GM23248 (cell line): ENCODE measurements at regions not wholly inside any gene's neighbourhood (a gene's known extent, or its start where the extent isn't known, plus 50 kb on each side); places are given as distances from the start of the nearest gene placed in this dataset.

ENCODE experiments used
- DNase-seq: peaks from one replicate; pipeline ENCODE4 v3.0.0-alpha.2; 2015
- H2AFZ ChIP-seq: fragments of 200-600 bp; sonication (generic); 2 replicates; pipeline ENCODE4 v1.6.1; 2016; ENCODE audit warnings: antibody characterized with exemption
- H3F3A ChIP-seq: fragments of 200-600 bp; sonication (generic); 2 replicates; pipeline ENCODE4 v1.6.1; 2016; ENCODE audit warnings: mild to moderate bottlenecking, antibody characterized with exemption, mixed run types; ENCODE audit not compliant: insufficient read depth
- H3K27ac ChIP-seq: fragments of 200-600 bp; sonication (generic); 2 replicates; pipeline ENCODE4 v1.5.1; 2016; ENCODE audit warnings: mild to moderate bottlenecking
- H3K27me3 ChIP-seq: fragments of 200-600 bp; sonication (generic); replicated peaks from 2 replicates; pipeline ENCODE4 v1.6.1; 2016; ENCODE audit warnings: mild to moderate bottlenecking; ENCODE audit not compliant: insufficient read depth
- H3K36me3 ChIP-seq: fragments of 200-600 bp; sonication (generic); 2 replicates; pipeline ENCODE4 v1.6.1; 2016; ENCODE audit warnings: low read depth, mild to moderate bottlenecking
- H3K4me1 ChIP-seq: fragments of 200-600 bp; sonication (generic); 2 replicates; pipeline ENCODE4 v1.6.1; 2016; ENCODE audit warnings: mild to moderate bottlenecking; ENCODE audit not compliant: insufficient read depth
- H3K4me2 ChIP-seq: fragments of 200-600 bp; sonication (generic); one replicate; pipeline ENCODE4 v1.6.1; 2016; ENCODE audit warnings: mild to moderate bottlenecking; ENCODE audit not compliant: unreplicated experiment
- H3K4me3 ChIP-seq: fragments of 200-600 bp; sonication (generic); 2 replicates; pipeline ENCODE4 v1.5.1; 2016; ENCODE audit warnings: mild to moderate bottlenecking
- H3K79me2 ChIP-seq: fragments of 200-600 bp; sonication (generic); 2 replicates; pipeline ENCODE4 v1.6.1; 2016; ENCODE audit warnings: mild to moderate bottlenecking; ENCODE audit not compliant: insufficient read depth
- H3K9ac ChIP-seq: fragments of 200-600 bp; sonication (generic); 2 replicates; pipeline ENCODE4 v1.6.1; 2016; ENCODE audit warnings: mild to moderate bottlenecking
- H3K9me2 ChIP-seq: fragments of 200-600 bp; sonication (generic); 2 replicates; pipeline ENCODE4 v1.6.1; 2016; ENCODE audit warnings: mixed run types, mild to moderate bottlenecking, moderate library complexity; ENCODE audit not compliant: insufficient read depth
- H3K9me3 ChIP-seq: fragments of 200-600 bp; sonication (generic); one replicate; pipeline ENCODE4 v1.6.1; 2017; ENCODE audit warnings: low read depth
- H4K20me1 ChIP-seq: fragments of 200-600 bp; sonication (generic); 2 replicates; pipeline ENCODE4 v1.6.0; 2016; ENCODE audit not compliant: insufficient read depth
- EZH2 ChIP-seq: fragments of 200-600 bp; sonication (generic); IDR thresholded peaks from 2 replicates; pipeline ENCODE4 v1.6.1; 2018; ENCODE audit warnings: antibody characterized with exemption, mild to moderate bottlenecking; ENCODE audit not compliant: insufficient read depth, poor library complexity, severe bottlenecking
- EZH2phosphoT487 ChIP-seq: fragments of 200-600 bp; sonication (generic); IDR thresholded peaks from 2 replicates; pipeline ENCODE4 v1.6.1; 2018; ENCODE audit warnings: antibody characterized with exemption, moderate library complexity, mild to moderate bottlenecking, low read depth; ENCODE audit not compliant: insufficient read depth
- WGBS, 2 experiments: methylation state at CpG; one replicate each; pipeline ENCODE4 v1.1.6; 2015 to 2017; ENCODE audit warnings: low lambda C conversion rate in 2 of 2, low coverage in 1 of 2; ENCODE audit errors: missing lambda C conversion rate in 2 of 2; 5-methylcytosine and 5-hydroxymethylcytosine counted together
- in situ Hi-C: fragments of 300-500 bp; cut with MboI; formaldehyde crosslinking; loops from 2 replicates; pipeline ENCODE4 v1.15.0; 2020

DNA sequence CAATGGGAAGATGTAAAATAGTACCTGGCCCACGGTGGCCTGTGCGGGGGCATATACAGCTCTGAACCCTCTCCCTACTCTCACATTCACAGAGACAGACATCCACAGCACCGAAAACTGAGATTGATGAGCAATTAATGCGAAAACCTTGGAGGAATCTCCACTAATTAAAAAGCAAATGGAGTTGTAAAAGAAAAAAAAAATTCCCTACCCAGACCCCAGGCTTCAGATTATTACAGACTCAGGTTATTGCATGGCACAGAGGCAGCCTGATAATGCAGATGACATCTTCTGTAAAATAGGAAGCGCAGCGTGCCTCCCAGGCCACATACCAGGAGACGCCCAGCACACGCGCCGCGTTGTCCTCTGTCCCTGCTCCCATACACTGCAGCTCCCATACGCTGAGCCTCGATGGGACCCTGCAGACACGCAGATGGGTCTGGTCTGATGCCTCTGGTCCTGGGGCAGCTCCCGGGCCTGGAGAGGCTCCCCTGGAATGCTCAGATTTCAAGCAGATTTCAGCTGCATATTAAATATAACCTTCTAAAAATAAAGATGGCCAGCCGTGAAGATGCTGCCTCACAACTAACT, 496.1 kb upstream of the MYT1L start:
- TF ChIP-seq EZH2phosphoT487 (no peak), EZH2 (no peak)
- Histone ChIP-seq H3K27me3 (no peaks in the 10 kb centered on the region), H3F3A (no peaks in the 10 kb centered on the region), H3K36me3 (no peaks in the 10 kb centered on the region), H3K4me3 (no peak overlapping the region), H3K79me2 (no peaks in the 10 kb centered on the region), H3K9me3 (no peaks in the 10 kb centered on the region), H3K27ac (no peak overlapping the region), H3K9ac (no peak overlapping the region), H4K20me1 (no peaks in the 10 kb centered on the region), H3K4me2 (no peak overlapping the region), H3K9me2 (no peaks in the 10 kb centered on the region), H3K4me1 (no peaks in the 10 kb centered on the region), H2AFZ (no peak overlapping the region)
- DNase-seq = no peak
- 66 to 67% methylated on average over 16 of the region's 16 CpGs for WGBS, 2 experiments
- in situ Hi-C loops = no loop called here

DNA sequence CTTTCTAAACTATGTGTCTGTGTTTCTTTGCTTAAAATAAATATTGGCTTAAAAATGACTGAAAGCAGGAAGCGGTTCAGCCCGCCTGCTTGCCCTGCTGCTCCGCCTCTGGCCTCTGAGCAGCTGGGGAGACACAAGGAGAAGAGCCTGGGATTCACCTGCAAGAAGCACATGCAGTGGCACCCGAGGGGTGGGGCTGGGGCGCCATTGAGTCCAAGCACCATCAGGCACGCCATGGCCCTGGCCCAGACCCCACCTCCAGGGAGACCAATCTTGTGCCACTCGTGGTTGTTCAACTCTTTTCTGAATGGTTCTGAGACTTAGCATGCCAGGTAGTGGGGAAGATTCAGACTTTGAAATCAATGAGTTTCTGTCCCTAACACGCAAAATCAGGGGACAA, 495.5 kb upstream of the MYT1L start:
- H3K4me1 ChIP-seq = no peaks in the 10 kb centered on the region
- 61 to 62% methylated on average over 8 of the region's 8 CpGs for WGBS, 2 experiments
- H3K9ac ChIP-seq = no peak overlapping the region
- H3K4me2 ChIP-seq = no peak overlapping the region
- no peak overlapping the region for H3K4me3 ChIP-seq
- no peak overlapping the region for H2AFZ ChIP-seq
- TF ChIP-seq EZH2phosphoT487 = no peak
- TF ChIP-seq EZH2 = no peak
- H3K9me3 ChIP-seq = no peaks in the 10 kb centered on the region
- no peak overlapping the region for H3K27ac ChIP-seq
- DNase-seq = no peak
- no peaks in the 10 kb centered on the region for H4K20me1 ChIP-seq
- H3K27me3 ChIP-seq = no peaks in the 10 kb centered on the region
- in situ Hi-C loops = no loop called here
- no peaks in the 10 kb centered on the region for H3F3A ChIP-seq
- no peaks in the 10 kb centered on the region for H3K36me3 ChIP-seq
- no peaks in the 10 kb centered on the region for H3K9me2 ChIP-seq
- H3K79me2 ChIP-seq = no peaks in the 10 kb centered on the region

DNA sequence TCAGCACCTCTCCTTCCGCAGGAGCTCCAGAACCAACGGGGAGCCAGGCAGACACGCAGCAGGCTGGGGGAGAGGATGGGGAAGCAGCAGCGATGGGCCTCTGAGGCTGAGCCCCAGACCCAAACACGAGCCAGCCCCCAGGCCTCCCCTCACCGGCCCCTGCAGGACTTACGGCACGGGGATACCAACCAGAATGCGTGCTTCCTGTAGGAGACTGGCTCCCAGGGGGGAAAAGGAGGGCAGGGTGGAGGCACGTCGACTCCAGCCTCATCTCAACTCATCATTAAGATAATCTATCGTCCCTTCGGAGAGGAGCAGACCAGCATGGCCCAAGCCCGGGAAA, 495.1 kb upstream of the MYT1L start:
- DNase-seq = no peak
- no peaks in the 10 kb centered on the region for H3K4me1 ChIP-seq
- H3K9me3 ChIP-seq = no peaks in the 10 kb centered on the region
- in situ Hi-C loops = no loop called here
- H3K4me2 ChIP-seq = no peak overlapping the region
- H3K27ac ChIP-seq = no peak overlapping the region
- H4K20me1 ChIP-seq = no peaks in the 10 kb centered on the region
- no peaks in the 10 kb centered on the region for H3F3A ChIP-seq
- H3K4me3 ChIP-seq = no peak overlapping the region
- no peaks in the 10 kb centered on the region for H3K9me2 ChIP-seq
- WGBS, 2 experiments = 48 to 55% methylated on average over 14 of the region's 14 CpGs
- no peak overlapping the region for H3K9ac ChIP-seq
- H3K27me3 ChIP-seq = no peaks in the 10 kb centered on the region
- no peak for TF ChIP-seq EZH2
- TF ChIP-seq EZH2phosphoT487 = no peak
- H3K79me2 ChIP-seq = no peaks in the 10 kb centered on the region
- no peak overlapping the region for H2AFZ ChIP-seq
- no peaks in the 10 kb centered on the region for H3K36me3 ChIP-seq

DNA sequence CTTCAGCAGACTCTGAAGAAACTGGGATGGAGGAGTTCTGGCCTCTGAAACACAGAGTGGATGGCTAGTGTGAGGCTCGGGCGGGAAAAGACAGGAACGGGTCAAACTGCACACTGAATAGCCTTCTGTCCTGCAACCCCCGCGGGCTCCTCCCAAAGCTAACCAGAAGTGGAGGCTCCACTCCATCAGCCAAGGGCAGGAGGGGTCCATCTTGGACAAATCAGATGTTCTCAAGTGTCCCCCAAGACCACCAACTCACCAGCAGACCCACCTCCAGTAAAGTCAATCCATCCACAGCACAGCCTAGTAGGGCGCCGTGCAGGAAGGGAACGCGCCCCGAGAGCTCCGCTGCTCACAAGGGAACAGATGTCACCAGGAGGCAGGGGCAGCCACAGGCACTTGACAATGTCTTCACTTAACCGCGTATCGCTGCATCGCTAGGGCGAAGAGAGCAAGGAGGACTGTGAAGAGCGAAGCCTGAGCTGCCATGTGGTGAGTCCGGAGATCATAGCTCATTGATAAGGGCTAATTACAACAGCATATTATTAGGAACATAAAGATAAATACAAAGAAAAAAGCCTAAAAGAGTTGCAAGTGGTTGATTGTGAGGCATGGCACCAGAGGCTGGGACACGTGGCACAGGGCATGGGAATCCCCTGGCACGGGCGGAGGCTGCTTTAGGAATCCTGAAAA, 494.6 kb upstream of the MYT1L start:
- no peaks in the 10 kb centered on the region for H3K36me3 ChIP-seq
- no peaks in the 10 kb centered on the region for H3F3A ChIP-seq
- in situ Hi-C loops = no loop called here
- H3K9ac ChIP-seq = no peak overlapping the region
- TF ChIP-seq EZH2phosphoT487 = no peak
- TF ChIP-seq EZH2 = no peak
- no peak overlapping the region for H2AFZ ChIP-seq
- H3K4me3 ChIP-seq = no peak overlapping the region
- H3K4me1 ChIP-seq = no peaks in the 10 kb centered on the region
- no peaks in the 10 kb centered on the region for H3K9me3 ChIP-seq
- H3K4me2 ChIP-seq = no peak overlapping the region
- H3K79me2 ChIP-seq = no peaks in the 10 kb centered on the region
- H4K20me1 ChIP-seq = no peaks in the 10 kb centered on the region
- 78 to 80% methylated on average over 21 of the region's 21 CpGs for WGBS, 2 experiments
- no peaks in the 10 kb centered on the region for H3K27me3 ChIP-seq
- no peak overlapping the region for H3K27ac ChIP-seq
- no peaks in the 10 kb centered on the region for H3K9me2 ChIP-seq
- no peak for DNase-seq
